H1 (cell line): ENCODE measurements at regions not wholly inside any gene's neighbourhood (a gene's known extent, or its start where the extent isn't known, plus 50 kb on each side); places are given as distances from the start of the nearest gene placed in this dataset.

Source experiments
- GTF2F1 ChIP-seq: IDR thresholded peaks from 2 replicates; pipeline ENCODE4 v1.6.1; 2012; ENCODE audit warnings: low read depth, low read length, improper control_type of control experiment, borderline replicate concordance
- TAF1 ChIP-seq: IDR thresholded peaks from 2 replicates; pipeline ENCODE4 v1.6.1; 2011; ENCODE audit warnings: mild to moderate bottlenecking, low read depth, low read length

DNA sequence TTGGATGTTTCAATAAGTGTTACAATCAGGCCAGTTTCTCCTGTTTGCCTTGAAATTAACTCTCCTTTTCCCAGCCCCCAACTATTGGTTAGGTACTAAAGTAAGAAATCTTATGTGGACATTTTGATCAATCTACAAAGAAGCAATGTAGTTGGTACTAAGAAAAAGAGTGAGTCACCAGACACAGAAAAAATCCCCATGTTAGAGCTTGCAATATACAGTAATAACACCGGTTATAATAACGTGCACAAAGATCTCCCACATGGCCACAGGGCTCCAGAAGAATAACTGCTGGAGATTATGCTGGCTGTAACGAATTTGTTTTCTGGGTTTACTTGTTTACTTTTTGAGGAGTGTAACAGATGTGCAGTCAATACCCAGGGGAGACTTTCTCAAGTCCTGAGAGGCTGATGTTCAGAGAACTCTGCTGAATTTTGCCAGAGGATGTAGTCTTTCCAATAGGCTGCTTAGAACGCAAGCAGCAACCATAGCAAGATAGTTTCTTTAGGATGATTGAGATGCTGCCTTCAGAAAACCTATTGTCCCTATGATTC lies 166.2 kb upstream of the SPACA1 start (continued):
- TF ChIP-seq GTF2F1 (no peak), TAF1 (no peak)
